ENCODE measurements at regions not wholly inside any gene's neighbourhood (a gene's known extent, or its start where the extent isn't known, plus 50 kb on each side); places are given as distances from the start of the nearest gene placed in this dataset.
A peak's percentile ranks its signal among the peaks of the same experiment; 100 is the strongest.

- no peak for TF ChIP-seq CTCF (IDR thresholded peaks at IDR 0.05; ENCODE audit: control extremely low read depth, extremely low read depth)
These were observed 70.6 kb upstream of the PMEPA1 start for GRCh38 chr20:57780398-57780797.

GRCh38 chr20:57779401-57780003, 69.7 kb upstream of the PMEPA1 start:
- Histone ChIP-seq H3K27ac (ENCODE audit: low read depth in 1 of 2, low read length in 1 of 2) (no peak overlapping the region), H3K9me3 (ENCODE audit: control insufficient read depth in 4 of 4, insufficient read depth in 3 of 4, low read length in 3 of 4) (no peaks in the 10 kb centered on the region), H3K27me3 (ENCODE audit: control insufficient read depth in 3 of 3, insufficient read depth in 3 of 3, low read length in 2 of 3) (no peaks in the 10 kb centered on the region), H3K36me3 (ENCODE audit: control insufficient read depth in 4 of 4, insufficient read depth in 4 of 4, low read length in 4 of 4) (no peaks in the 10 kb centered on the region), H3K4me1 (ENCODE audit: control insufficient read depth in 5 of 5, insufficient read depth in 5 of 5, low read length in 5 of 5) (peaks cover 0 to 7% (median 0%) of the 10 kb centered on the region in 5 donors), H3K9ac (ENCODE audit: insufficient read depth in 1 of 2, low read length in 2 of 2) (no peak overlapping the region), H3K4me3 (no peak overlapping the region)
- 86 to 93% methylated on average over 9 of the region's 9 CpGs for WGBS, 2 donors
- ATAC-seq (ENCODE audit: insufficient read depth, low FRiP score) (no peak), DNase-seq (peak in 1 of 3 donors; percentile 8)
- TF ChIP-seq CTCF (IDR thresholded peaks at IDR 0.05; ENCODE audit: control extremely low read depth, extremely low read depth): no peak

More at GRCh38 chr20:57780398-57780797, 70.6 kb upstream of the PMEPA1 start:
- Histone ChIP-seq H3K4me1 (ENCODE audit: control insufficient read depth in 5 of 5, insufficient read depth in 5 of 5, low read length in 5 of 5) (peaks cover 0 to 7% (median 0%) of the 10 kb centered on the region in 5 donors), H3K27me3 (ENCODE audit: control insufficient read depth in 3 of 3, insufficient read depth in 3 of 3, low read length in 2 of 3) (no peaks in the 10 kb centered on the region), H3K9me3 (ENCODE audit: control insufficient read depth in 4 of 4, insufficient read depth in 3 of 4, low read length in 3 of 4) (no peaks in the 10 kb centered on the region), H3K36me3 (ENCODE audit: control insufficient read depth in 4 of 4, insufficient read depth in 4 of 4, low read length in 4 of 4) (no peaks in the 10 kb centered on the region), H3K27ac (ENCODE audit: low read depth in 1 of 2, low read length in 1 of 2) (no peak overlapping the region), H3K9ac (ENCODE audit: insufficient read depth in 1 of 2, low read length in 2 of 2) (no peak overlapping the region), H3K4me3 (no peak overlapping the region)
- WGBS, 2 donors: 90 to 98% methylated on average over 5 of the region's 5 CpGs
- ATAC-seq (ENCODE audit: insufficient read depth, low FRiP score): no peak
- peak in 1 of 3 donors; percentile 1 for DNase-seq

GRCh38 chr20:57777911-57778310, 68.1 kb upstream of the PMEPA1 start:
- no peak overlapping the region for H3K27ac ChIP-seq (ENCODE audit: low read depth in 1 of 2, low read length in 1 of 2)
- ATAC-seq (ENCODE audit: insufficient read depth, low FRiP score) (no peak), DNase-seq (no peak)
- no peaks in the 10 kb centered on the region for H3K36me3 ChIP-seq (ENCODE audit: control insufficient read depth in 4 of 4, insufficient read depth in 4 of 4, low read length in 4 of 4)
- no peak overlapping the region for H3K4me3 ChIP-seq
- H3K9me3 ChIP-seq (ENCODE audit: control insufficient read depth in 4 of 4, insufficient read depth in 3 of 4, low read length in 3 of 4): no peaks in the 10 kb centered on the region
- H3K4me1 ChIP-seq (ENCODE audit: control insufficient read depth in 5 of 5, insufficient read depth in 5 of 5, low read length in 5 of 5): peaks cover 0 to 7% (median 0%) of the 10 kb centered on the region in 5 donors
- WGBS, 2 donors: 83 to 95% methylated on average over 2 of the region's 2 CpGs
- no peak for TF ChIP-seq CTCF (IDR thresholded peaks at IDR 0.05; ENCODE audit: control extremely low read depth, extremely low read depth)
- H3K9ac ChIP-seq (ENCODE audit: insufficient read depth in 1 of 2, low read length in 2 of 2): no peak overlapping the region
- H3K27me3 ChIP-seq (ENCODE audit: control insufficient read depth in 3 of 3, insufficient read depth in 3 of 3, low read length in 2 of 3): no peaks in the 10 kb centered on the region

- Histone ChIP-seq H3K36me3 (ENCODE audit: control insufficient read depth in 4 of 4, insufficient read depth in 4 of 4, low read length in 4 of 4) (no peaks in the 10 kb centered on the region), H3K4me3 (no peak overlapping the region), H3K9me3 (ENCODE audit: control insufficient read depth in 4 of 4, insufficient read depth in 3 of 4, low read length in 3 of 4) (no peaks in the 10 kb centered on the region), H3K9ac (ENCODE audit: insufficient read depth in 1 of 2, low read length in 2 of 2) (no peak overlapping the region), H3K4me1 (ENCODE audit: control insufficient read depth in 5 of 5, insufficient read depth in 5 of 5, low read length in 5 of 5) (peaks cover 0 to 17% (median 0%) of the 10 kb centered on the region in 5 donors), H3K27me3 (ENCODE audit: control insufficient read depth in 3 of 3, insufficient read depth in 3 of 3, low read length in 2 of 3) (no peaks in the 10 kb centered on the region), H3K27ac (ENCODE audit: low read depth in 1 of 2, low read length in 1 of 2) (no peak overlapping the region)
- DNase-seq (no peak), ATAC-seq (ENCODE audit: insufficient read depth, low FRiP score) (no peak)
- 94% methylated on average over 5 of the region's 5 CpGs for WGBS, 2 donors
- TF ChIP-seq CTCF (IDR thresholded peaks at IDR 0.05; ENCODE audit: control extremely low read depth, extremely low read depth): no peak
These were observed 65.1 kb upstream of the PMEPA1 start for GRCh38 chr20:57774951-57775350.

Data from lung (tissue), 11 donors.